BLaER1 treated with 17β-estradiol and CSF1 and Interleukin-3, amounts not matched to agents 10 nM and 100 nM (cell line): ENCODE measurements at regions not wholly inside any gene's neighbourhood (a gene's known extent, or its start where the extent isn't known, plus 50 kb on each side); places are given as distances from the start of the nearest gene placed in this dataset.

Experiments used
- H3K27ac ChIP-seq, 11 experiments: shearing (Covaris generic); formaldehyde crosslinking; 2 replicates each; pipeline ENCODE4 v1.8.1; 2022
- H3K27me3 ChIP-seq, 11 experiments: shearing (Covaris generic); formaldehyde crosslinking; 2 replicates each; pipeline ENCODE4 v1.8.1; 2022
- H3K36me3 ChIP-seq, 11 experiments: shearing (Covaris generic); formaldehyde crosslinking; 2 replicates each; pipeline ENCODE4 v1.8.1; 2022
- H3K4me1 ChIP-seq, 10 experiments: shearing (Covaris generic); formaldehyde crosslinking; 2 replicates each; pipeline ENCODE4 v1.8.1; 2022
- H3K4me2 ChIP-seq, 11 experiments: shearing (Covaris generic); formaldehyde crosslinking; 2 replicates each; pipeline ENCODE4 v1.8.1; 2022
- H3K4me3 ChIP-seq, 10 experiments: shearing (Covaris generic); formaldehyde crosslinking; 2 replicates each; pipeline ENCODE4 v1.8.1; 2022
- H3K9ac ChIP-seq, 11 experiments: shearing (Covaris generic); formaldehyde crosslinking; 2 replicates each; pipeline ENCODE4 v1.8.1; 2022
- H3K9me3 ChIP-seq, 11 experiments: shearing (Covaris generic); formaldehyde crosslinking; replicated peaks in 1 of 11; 2 replicates each; pipeline ENCODE4 v1.8.1; 2022
- H4K20me1 ChIP-seq, 11 experiments: shearing (Covaris generic); formaldehyde crosslinking; 2 replicates each; pipeline ENCODE4 v1.8.1; 2022
- Cebpa-rat ChIP-seq, 11 experiments: shearing (Covaris generic); IDR thresholded peaks; 2 replicates each; pipeline ENCODE4 v1.8.1; 2022

DNA sequence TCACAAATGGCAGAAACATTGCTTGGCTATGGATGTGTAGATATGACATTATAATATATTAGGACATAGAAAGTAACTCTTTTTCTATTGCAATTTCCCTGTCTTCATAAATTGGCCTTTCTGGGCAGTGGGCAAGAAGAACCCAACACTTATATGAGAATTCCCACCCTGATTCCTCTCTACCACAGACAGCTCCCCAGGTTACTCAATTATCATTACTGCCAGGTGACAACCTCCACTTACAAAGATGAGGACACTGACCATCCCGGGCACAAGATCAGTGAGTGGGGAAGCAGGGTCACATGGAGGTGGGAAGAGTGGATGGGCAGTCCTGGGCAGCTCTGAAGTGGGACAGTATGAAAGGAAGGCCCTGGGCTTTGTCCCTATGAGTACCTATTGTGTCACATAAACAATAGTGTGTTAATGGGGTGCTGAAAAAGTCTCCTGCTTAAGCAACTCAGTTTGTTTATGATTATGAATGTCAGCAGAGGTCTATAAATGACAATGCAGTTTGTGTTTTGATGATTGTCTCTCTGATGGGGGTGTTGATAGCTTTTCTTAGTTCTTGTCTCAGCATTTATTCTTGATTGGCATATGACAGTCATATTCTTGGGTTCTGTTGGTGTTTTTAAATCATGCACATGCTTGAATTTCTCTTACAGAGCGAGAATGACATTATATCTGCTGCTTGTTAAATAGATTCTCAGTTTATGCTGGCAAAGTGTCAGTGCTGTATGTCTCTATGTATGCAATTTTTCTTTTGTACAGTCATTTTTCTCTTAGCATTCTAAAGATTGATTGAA lies 99.9 kb downstream of the SLIT2 start:
- Histone ChIP-seq H3K4me1 (peaks cover 0 to 16% (median 0%) of the 10 kb centered on the region in 10 experiments; a peak in 6 of 20 replicates), H3K9ac (no peak overlapping the region), H3K27ac (no peak overlapping the region), H3K4me3 (no peak overlapping the region), H3K9me3 (no peaks in the 10 kb centered on the region), H3K4me2 (no peak overlapping the region), H4K20me1 (no peaks in the 10 kb centered on the region), H3K27me3 (no peaks in the 10 kb centered on the region), H3K36me3 (no peaks in the 10 kb centered on the region)
- no peak for TF ChIP-seq Cebpa-rat (IDR thresholded peaks at IDR 0.05)

- Histone ChIP-seq H3K4me3 (no peak overlapping the region), H4K20me1 (no peaks in the 10 kb centered on the region), H3K27me3 (no peaks in the 10 kb centered on the region), H3K36me3 (no peaks in the 10 kb centered on the region), H3K9me3 (no peaks in the 10 kb centered on the region), H3K9ac (no peak overlapping the region), H3K4me1 (peaks cover 0 to 14% (median 0%) of the 10 kb centered on the region in 10 experiments; a peak in 6 of 20 replicates), H3K27ac (no peak overlapping the region), H3K4me2 (no peak overlapping the region)
- no peak for TF ChIP-seq Cebpa-rat (IDR thresholded peaks at IDR 0.05)
Measured at GRCh38 chr4:20352163-20352431, 100.4 kb downstream of the SLIT2 start.

DNA sequence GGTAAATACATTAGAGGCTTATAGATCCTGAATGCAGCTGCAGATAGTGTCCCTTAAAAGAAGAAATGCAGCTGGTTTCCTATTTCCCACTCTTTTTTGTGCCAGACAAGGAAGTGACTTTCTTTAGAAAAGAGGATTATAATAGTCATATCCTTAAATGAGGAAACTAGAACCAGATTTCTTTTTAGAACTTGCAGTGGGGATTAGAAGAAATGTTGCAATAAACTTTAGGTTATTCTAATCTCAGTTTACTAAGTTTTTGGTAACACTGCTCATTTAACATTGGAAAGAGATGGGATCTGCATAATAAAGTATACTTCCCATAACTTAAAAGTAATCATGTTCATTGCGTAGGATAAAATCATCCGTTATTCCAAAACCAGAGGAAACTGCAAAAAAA lies 101.9 kb downstream of the SLIT2 start:
- Histone ChIP-seq H3K9ac (no peak overlapping the region), H3K27ac (no peak overlapping the region), H3K36me3 (no peaks in the 10 kb centered on the region), H3K27me3 (no peaks in the 10 kb centered on the region), H3K4me3 (no peak overlapping the region), H3K4me2 (0 out of 22 replicates have a peak overlapping the region, but pooled peaks of 1 of the 11 experiments have one; percentile 12), H3K9me3 (no peaks in the 10 kb centered on the region), H4K20me1 (no peaks in the 10 kb centered on the region), H3K4me1 (peaks cover 0 to 14% (median 0%) of the 10 kb centered on the region in 10 experiments; a peak in 6 of 20 replicates)
- TF ChIP-seq Cebpa-rat (IDR thresholded peaks at IDR 0.05) = no peak

GRCh38 chr4:20354120-20354519 lies 102.4 kb downstream of the SLIT2 start:
- no peaks in the 10 kb centered on the region for H3K27me3 ChIP-seq
- no peak overlapping the region for H3K9ac ChIP-seq
- H3K4me2 ChIP-seq = 0 out of 22 replicates have a peak overlapping the region, but pooled peaks of 1 of the 11 experiments have one; percentile 12
- no peaks in the 10 kb centered on the region for H4K20me1 ChIP-seq
- no peaks in the 10 kb centered on the region for H3K36me3 ChIP-seq
- H3K4me3 ChIP-seq = no peak overlapping the region
- no peak overlapping the region for H3K27ac ChIP-seq
- H3K9me3 ChIP-seq = peaks cover 0 to 4% (median 0%) of the 10 kb centered on the region in 11 experiments; a peak in 3 of 22 replicates
- TF ChIP-seq Cebpa-rat (IDR thresholded peaks at IDR 0.05) = no peak
- H3K4me1 ChIP-seq = peaks cover 0 to 14% (median 0%) of the 10 kb centered on the region in 10 experiments; a peak in 6 of 20 replicates

- Histone ChIP-seq H4K20me1 (no peaks in the 10 kb centered on the region), H3K4me1 (peaks cover 0 to 21% (median 8%) of the 10 kb centered on the region in 10 experiments; a peak in 12 of 20 replicates), H3K27ac (no peak overlapping the region), H3K27me3 (no peaks in the 10 kb centered on the region), H3K4me3 (no peak overlapping the region), H3K36me3 (no peaks in the 10 kb centered on the region), H3K9ac (no peak overlapping the region), H3K4me2 (no peak overlapping the region), H3K9me3 (peaks cover 0 to 5% (median 0%) of the 10 kb centered on the region in 11 experiments; a peak in 3 of 22 replicates)
- no peak for TF ChIP-seq Cebpa-rat (IDR thresholded peaks at IDR 0.05)
Measured at GRCh38 chr4:20356565-20356964, 104.9 kb downstream of the SLIT2 start.

DNA sequence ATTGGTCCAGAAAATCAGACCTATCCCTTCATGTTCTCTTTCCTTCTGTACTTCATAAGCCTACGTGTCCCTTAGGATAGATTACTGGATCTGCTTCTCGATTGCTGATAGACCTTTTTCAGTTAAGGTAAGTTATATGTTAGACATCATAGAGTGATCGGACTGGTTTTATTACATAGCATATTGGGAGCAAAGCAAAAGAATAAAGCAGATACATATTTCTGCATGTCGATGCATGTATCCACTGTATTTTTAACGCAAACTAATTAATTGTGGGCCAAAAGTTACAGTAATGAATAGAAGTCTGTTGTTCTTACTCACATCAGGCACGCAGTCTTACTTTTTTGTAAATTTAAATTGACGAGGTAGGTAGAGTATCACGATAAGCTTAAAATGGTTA lies 106.4 kb downstream of the SLIT2 start:
- no peaks in the 10 kb centered on the region for H3K36me3 ChIP-seq
- no peaks in the 10 kb centered on the region for H3K27me3 ChIP-seq
- TF ChIP-seq Cebpa-rat (IDR thresholded peaks at IDR 0.05) = no peak

DNA sequence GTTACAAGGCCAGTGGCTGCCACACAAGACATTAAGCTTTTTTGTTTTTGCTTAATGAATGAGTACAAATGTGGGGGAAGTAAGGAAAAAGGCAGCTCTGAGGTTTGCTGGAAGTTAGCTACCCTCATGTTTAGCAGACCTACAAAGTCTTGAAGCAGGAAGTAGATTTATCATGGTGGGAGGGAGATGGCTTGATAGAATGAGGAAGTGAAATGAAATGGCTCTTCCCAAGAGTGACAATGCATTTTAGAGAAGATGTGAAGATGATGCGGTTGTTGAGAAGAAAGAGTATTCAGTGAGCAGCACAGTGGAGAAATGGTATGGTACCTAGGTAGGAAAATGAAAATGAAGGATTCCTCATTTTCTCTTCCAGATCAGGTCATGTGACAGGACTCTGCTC lies 108.0 kb downstream of the SLIT2 start:
- H3K27ac ChIP-seq = peak overlapping the region in 10 of 11 experiments; percentile 38 to 74 (median 60); a peak in 18 of 22 replicates
- no peaks in the 10 kb centered on the region for H3K27me3 ChIP-seq
- H3K4me1 ChIP-seq = peaks cover 0 to 12% (median 8%) of the 10 kb centered on the region in 10 experiments; a peak in 12 of 20 replicates
- no peak overlapping the region; a peak in 1 of 22 replicates for H3K9ac ChIP-seq
- H3K4me3 ChIP-seq = no peak overlapping the region
- H3K36me3 ChIP-seq = no peaks in the 10 kb centered on the region
- no peaks in the 10 kb centered on the region for H4K20me1 ChIP-seq
- peaks cover 0 to 5% (median 0%) of the 10 kb centered on the region in 11 experiments; a peak in 3 of 22 replicates for H3K9me3 ChIP-seq
- peak overlapping the region in 10 of 11 experiments; percentile 0 to 53 (median 22); a peak in 15 of 22 replicates for H3K4me2 ChIP-seq
- no peak for TF ChIP-seq Cebpa-rat (IDR thresholded peaks at IDR 0.05)

More for the DNA sequence above, 106.4 kb downstream of the SLIT2 start:
- no peaks in the 10 kb centered on the region for H4K20me1 ChIP-seq
- H3K9me3 ChIP-seq = peaks cover 0 to 5% (median 0%) of the 10 kb centered on the region in 11 experiments; a peak in 3 of 22 replicates
- no peak overlapping the region for H3K4me3 ChIP-seq
- peaks cover 0 to 21% (median 8%) of the 10 kb centered on the region in 10 experiments; a peak in 12 of 20 replicates for H3K4me1 ChIP-seq
- no peak overlapping the region for H3K27ac ChIP-seq
- H3K4me2 ChIP-seq = no peak overlapping the region
- no peak overlapping the region for H3K9ac ChIP-seq

DNA sequence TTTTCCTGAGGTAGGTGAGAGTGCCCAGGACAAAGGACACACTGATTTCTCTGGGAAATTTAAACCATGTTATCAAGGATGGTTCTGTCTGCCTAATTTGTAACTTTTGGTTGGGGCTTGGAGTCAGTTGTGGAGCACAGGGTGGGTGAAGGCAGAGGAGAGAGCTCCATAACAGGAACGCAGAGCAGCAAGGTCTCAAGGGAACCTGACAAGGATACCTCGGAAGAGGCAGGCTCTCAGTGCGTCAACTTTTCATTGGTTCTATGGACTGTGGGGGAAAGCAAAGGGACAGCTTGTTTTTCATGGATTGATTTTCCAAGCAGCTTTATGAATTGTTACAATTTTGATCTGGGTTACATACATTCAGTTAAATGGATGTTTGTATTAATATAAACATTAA lies 110.4 kb downstream of the SLIT2 start:
- Histone ChIP-seq H3K36me3 (no peaks in the 10 kb centered on the region), H3K9me3 (peaks cover 0 to 5% (median 0%) of the 10 kb centered on the region in 11 experiments; a peak in 3 of 22 replicates), H3K27me3 (no peaks in the 10 kb centered on the region), H3K4me1 (peaks cover 0 to 12% (median 8%) of the 10 kb centered on the region in 10 experiments; a peak in 12 of 20 replicates), H4K20me1 (no peaks in the 10 kb centered on the region), H3K9ac (no peak overlapping the region), H3K4me2 (no peak overlapping the region), H3K4me3 (no peak overlapping the region), H3K27ac (no peak overlapping the region)
- TF ChIP-seq Cebpa-rat (IDR thresholded peaks at IDR 0.05) = no peak

- H3K9ac ChIP-seq = no peak overlapping the region
- no peak for TF ChIP-seq Cebpa-rat (IDR thresholded peaks at IDR 0.05)
- H3K36me3 ChIP-seq = no peaks in the 10 kb centered on the region
Measured at GRCh38 chr4:20364969-20365368, 113.3 kb downstream of the SLIT2 start.

More at GRCh38 chr4:20364969-20365368, 113.3 kb downstream of the SLIT2 start:
- no peak overlapping the region for H3K4me3 ChIP-seq
- H4K20me1 ChIP-seq = no peaks in the 10 kb centered on the region
- peaks cover 0 to 3% (median 2%) of the 10 kb centered on the region in 10 experiments; a peak in 11 of 20 replicates for H3K4me1 ChIP-seq
- H3K4me2 ChIP-seq = no peak overlapping the region
- no peaks in the 10 kb centered on the region for H3K27me3 ChIP-seq
- H3K9me3 ChIP-seq = no peaks in the 10 kb centered on the region
- no peak overlapping the region for H3K27ac ChIP-seq
